DOHH2 (cell line): ENCODE measurements at regions not wholly inside any gene's neighbourhood (a gene's known extent, or its start where the extent isn't known, plus 50 kb on each side); places are given as distances from the start of the nearest gene placed in this dataset.

Source experiments
- H3F3A ChIP-seq: fragments of 200-600 bp; sonication (generic), shearing (Covaris generic); 2 replicates; pipeline ENCODE4 v1.6.0; 2016; ENCODE audit warnings: antibody characterized with exemption, mild to moderate bottlenecking; ENCODE audit not compliant: control insufficient read depth, insufficient read depth
- H3K27ac ChIP-seq: fragments of 200-600 bp; sonication (generic); 2 replicates; pipeline ENCODE4 v1.5.1; 2014; ENCODE audit warnings: low read depth, mild to moderate bottlenecking, low read length, moderate library complexity
- H3K27me3 ChIP-seq: fragments of 200-600 bp; sonication (generic); 2 replicates; pipeline ENCODE4 v1.6.1; 2014; ENCODE audit warnings: mild to moderate bottlenecking, low read length, mixed read lengths; ENCODE audit not compliant: control insufficient read depth
- H3K36me3 ChIP-seq: fragments of 200-600 bp; sonication (generic); 2 replicates; pipeline ENCODE4 v1.6.1; 2014; ENCODE audit warnings: mild to moderate bottlenecking, low read length, moderate library complexity, mixed read lengths; ENCODE audit not compliant: control insufficient read depth
- H3K4me1 ChIP-seq: fragments of 200-600 bp; sonication (generic); 2 replicates; pipeline ENCODE4 v1.6.1; 2014; ENCODE audit warnings: mild to moderate bottlenecking, low read length, mixed read lengths; ENCODE audit not compliant: control insufficient read depth
- H3K4me2 ChIP-seq: fragments of 200-600 bp; sonication (generic); 2 replicates; pipeline ENCODE4 v1.6.0; 2014; ENCODE audit warnings: mild to moderate bottlenecking, low read length, moderate library complexity
- H3K4me3 ChIP-seq: fragments of 200-600 bp; sonication (generic); 2 replicates; pipeline ENCODE4 v1.5.1; 2014; ENCODE audit warnings: mild to moderate bottlenecking, low read length, mixed read lengths
- H3K79me2 ChIP-seq: fragments of 200-600 bp; sonication (generic); 2 replicates; pipeline ENCODE4 v1.6.1; 2014; ENCODE audit warnings: mild to moderate bottlenecking, low read length, mixed read lengths; ENCODE audit not compliant: control insufficient read depth
- H3K9me2 ChIP-seq: fragments of 200-600 bp; sonication (generic); replicated peaks from 2 replicates; pipeline ENCODE4 v1.6.1; 2014; ENCODE audit warnings: mild to moderate bottlenecking, low read length, mixed read lengths; ENCODE audit not compliant: control insufficient read depth
- H3K9me3 ChIP-seq: fragments of 200-600 bp; sonication (generic); 2 replicates; pipeline ENCODE4 v1.6.1; 2014; ENCODE audit warnings: antibody characterized with exemption, low read length, mixed read lengths; ENCODE audit not compliant: control insufficient read depth, insufficient read depth
- H4K20me1 ChIP-seq: fragments of 200-600 bp; sonication (generic); 2 replicates; pipeline ENCODE4 v1.6.0; 2014; ENCODE audit warnings: low read depth, mild to moderate bottlenecking, antibody characterized with exemption, low read length, moderate library complexity; ENCODE audit not compliant: control insufficient read depth, insufficient read depth
- CTCF ChIP-seq: fragments of 200-600 bp; sonication (generic); IDR thresholded peaks from one replicate; pipeline ENCODE4 v1.5.1; 2014; ENCODE audit warnings: antibody characterized with exemption, mild to moderate bottlenecking, low read depth, low read length; ENCODE audit not compliant: poor library complexity, severe bottlenecking
- EZH2phosphoT487 ChIP-seq: fragments of 200-600 bp; sonication (generic); IDR thresholded peaks from 2 replicates; pipeline ENCODE4 v1.6.1; 2017; ENCODE audit warnings: borderline replicate concordance, mild to moderate bottlenecking, antibody characterized with exemption, low read length, moderate library complexity, mixed read lengths

GRCh38 chr10:78729366-78729765 lies 339.4 kb upstream of the ZMIZ1 start:
- H3K9me3 ChIP-seq = no peaks in the 10 kb centered on the region
- no peaks in the 10 kb centered on the region for H3K36me3 ChIP-seq
- H3K9me2 ChIP-seq = no peaks in the 10 kb centered on the region
- no peak overlapping the region for H3K27ac ChIP-seq
- H3K4me2 ChIP-seq = no peak overlapping the region
- no peaks in the 10 kb centered on the region for H3K79me2 ChIP-seq
- no peaks in the 10 kb centered on the region for H3F3A ChIP-seq
- peaks cover 30% of the 10 kb centered on the region for H3K27me3 ChIP-seq
- TF ChIP-seq CTCF (no peak), EZH2phosphoT487 (no peak)
- H3K4me3 ChIP-seq = no peak overlapping the region
- H3K4me1 ChIP-seq = no peaks in the 10 kb centered on the region
- H4K20me1 ChIP-seq = no peaks in the 10 kb centered on the region

DNA sequence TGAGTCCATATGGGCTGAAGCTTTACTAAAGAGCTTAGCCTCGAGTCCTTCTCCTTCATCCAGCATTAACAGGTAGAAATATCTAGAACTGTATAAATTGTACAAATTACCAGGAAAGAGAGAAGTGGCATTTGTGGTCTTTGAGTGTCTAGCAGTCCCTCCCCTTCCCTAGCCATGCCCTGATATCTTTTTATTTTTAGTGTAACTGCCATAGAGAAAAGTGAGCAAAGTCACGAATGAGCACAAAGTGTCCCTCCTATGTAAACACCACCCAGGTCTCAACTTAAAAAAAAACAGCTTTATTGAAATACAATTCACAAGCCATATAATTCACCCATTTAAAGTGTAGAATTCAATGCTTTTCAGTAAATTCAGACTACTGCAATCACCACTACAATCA lies 339.0 kb upstream of the ZMIZ1 start:
- H3K4me1 ChIP-seq = no peaks in the 10 kb centered on the region
- no peaks in the 10 kb centered on the region for H3K9me2 ChIP-seq
- H3K4me2 ChIP-seq = no peak overlapping the region
- TF ChIP-seq EZH2phosphoT487 (no peak), CTCF (no peak)
- no peaks in the 10 kb centered on the region for H4K20me1 ChIP-seq
- no peaks in the 10 kb centered on the region for H3K79me2 ChIP-seq
- H3K36me3 ChIP-seq = no peaks in the 10 kb centered on the region
- H3K9me3 ChIP-seq = no peaks in the 10 kb centered on the region
- H3K27me3 ChIP-seq = peaks cover 28% of the 10 kb centered on the region
- H3F3A ChIP-seq = no peaks in the 10 kb centered on the region
- no peak overlapping the region for H3K4me3 ChIP-seq
- no peak overlapping the region for H3K27ac ChIP-seq

- Histone ChIP-seq H3K9me2 (no peaks in the 10 kb centered on the region), H3K79me2 (no peaks in the 10 kb centered on the region), H3K4me3 (no peak overlapping the region), H3K27ac (no peak overlapping the region), H4K20me1 (no peaks in the 10 kb centered on the region), H3K27me3 (peaks cover 20% of the 10 kb centered on the region), H3F3A (no peaks in the 10 kb centered on the region), H3K4me2 (no peak overlapping the region), H3K36me3 (no peaks in the 10 kb centered on the region), H3K4me1 (no peaks in the 10 kb centered on the region), H3K9me3 (no peaks in the 10 kb centered on the region)
- TF ChIP-seq EZH2phosphoT487 = no peak
- TF ChIP-seq CTCF = no peak
Observed at GRCh38 chr10:78730754-78731153, 338.0 kb upstream of the ZMIZ1 start.

DNA sequence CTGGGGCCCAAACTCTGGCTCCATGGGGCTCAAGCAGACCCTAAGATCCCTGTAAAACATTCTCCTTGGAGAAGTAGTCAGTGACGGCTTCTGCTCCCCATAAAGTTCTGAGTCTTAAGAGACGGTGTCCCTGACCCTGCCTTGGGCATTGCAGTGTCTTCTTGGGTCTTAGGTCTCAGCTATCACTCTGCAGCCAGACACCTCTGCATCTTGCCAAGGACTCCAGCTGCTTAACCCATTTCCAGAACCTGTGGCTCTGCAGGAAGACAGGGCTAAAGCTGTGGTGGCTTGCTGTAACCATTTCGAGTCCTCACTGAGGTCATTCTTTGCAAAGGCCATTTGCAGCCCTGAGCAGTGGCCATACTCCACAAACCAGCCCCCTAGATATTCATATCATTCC lies 337.1 kb upstream of the ZMIZ1 start:
- H3F3A ChIP-seq = no peaks in the 10 kb centered on the region
- no peak overlapping the region for H3K4me3 ChIP-seq
- TF ChIP-seq CTCF (no peak), EZH2phosphoT487 (no peak)
- no peaks in the 10 kb centered on the region for H3K79me2 ChIP-seq
- no peaks in the 10 kb centered on the region for H3K9me2 ChIP-seq
- H3K36me3 ChIP-seq = no peaks in the 10 kb centered on the region
- no peaks in the 10 kb centered on the region for H4K20me1 ChIP-seq
- H3K27ac ChIP-seq = no peak overlapping the region
- peaks cover 12% of the 10 kb centered on the region for H3K27me3 ChIP-seq
- no peak overlapping the region for H3K4me2 ChIP-seq
- H3K4me1 ChIP-seq = no peaks in the 10 kb centered on the region
- H3K9me3 ChIP-seq = no peaks in the 10 kb centered on the region
